HepG2 (cell line): ENCODE measurements at regions not wholly inside any gene's neighbourhood (a gene's known extent, or its start where the extent isn't known, plus 50 kb on each side); places are given as distances from the start of the nearest gene placed in this dataset.

Experiments used
- ARID5B ChIP-seq: IDR thresholded peaks from 2 replicates; pipeline ENCODE4 v1.4.0; 2020; ENCODE audit warnings: mild to moderate bottlenecking, missing genetic modification reagents
- CREB3 ChIP-seq: sonication (generic); formaldehyde crosslinking; IDR thresholded peaks from 2 replicates; pipeline ENCODE4 v1.5.0; 2020; ENCODE audit warnings: missing genetic modification reagents
- ELF4 ChIP-seq: sonication (generic); formaldehyde crosslinking; IDR thresholded peaks from 2 replicates; pipeline ENCODE4 v1.5.0; 2020; ENCODE audit warnings: missing genetic modification reagents, mild to moderate bottlenecking, moderate library complexity, borderline replicate concordance
- EP300 ChIP-seq, 3 experiments: sonication (generic) in 1 of 3; formaldehyde crosslinking in 1 of 3; IDR thresholded peaks; 2 replicates each; pipeline versions ENCODE4 v1.5.1 to v1.6.1; 2011 to 2020; ENCODE audit warnings: low read depth in 2 of 3, low read length in 2 of 3, borderline replicate concordance in 1 of 3, improper control_type of control experiment in 1 of 3, mild to moderate bottlenecking in 1 of 3, missing genetic modification reagents in 1 of 3, moderate library complexity in 1 of 3
- FOSL1 ChIP-seq: sonication (generic); formaldehyde crosslinking; IDR thresholded peaks from 2 replicates; pipeline ENCODE4 v1.9.0; 2021; ENCODE audit warnings: missing genetic modification reagents, borderline replicate concordance
- MYC ChIP-seq: sonication (generic); formaldehyde crosslinking; IDR thresholded peaks from 2 replicates; pipeline ENCODE4 v1.9.0; 2021; ENCODE audit warnings: missing genetic modification reagents, borderline replicate concordance
- NR2F6 ChIP-seq, 2 experiments: IDR thresholded peaks; 2 replicates each; pipeline ENCODE4 v1.6.1; 2016; ENCODE audit warnings: antibody characterized with exemption in 1 of 2, mild to moderate bottlenecking in 1 of 2
- RAD21 ChIP-seq: fragments of 450-650 bp; formaldehyde crosslinking; IDR thresholded peaks from 2 replicates; pipeline ENCODE4 v1.5.0; 2020; ENCODE audit warnings: mild to moderate bottlenecking
- SMARCC2 ChIP-seq: fragments of 450-650 bp; IDR thresholded peaks from 2 replicates; pipeline ENCODE4 v1.6.1; 2017; ENCODE audit warnings: antibody characterized with exemption, mild to moderate bottlenecking
- ZBTB40 ChIP-seq, 2 experiments: fragments of 450-650 bp in 1 of 2; sonication (generic) in 1 of 2; formaldehyde crosslinking in 1 of 2; IDR thresholded peaks; 2 replicates each; pipeline versions ENCODE4 v1.6.1 to v1.8.0; 2016 to 2022; ENCODE audit warnings: antibody characterized with exemption in 1 of 2, mild to moderate bottlenecking in 1 of 2, missing genetic modification reagents in 1 of 2
- ZNF264 ChIP-seq: sonication (generic); formaldehyde crosslinking; IDR thresholded peaks from 2 replicates; pipeline ENCODE4 v1.4.0; 2020; ENCODE audit warnings: missing genetic modification reagents
- ZNF549 ChIP-seq: sonication (generic); formaldehyde crosslinking; IDR thresholded peaks from 2 replicates; pipeline ENCODE4 v1.5.0; 2020; ENCODE audit warnings: missing genetic modification reagents
- TF ChIP-seq, protein P1 (sequence below): sonication (generic); formaldehyde crosslinking; IDR thresholded peaks from 2 replicates; pipeline ENCODE4 v1.5.0; 2020; ENCODE audit warnings: missing genetic modification reagents
- TF ChIP-seq, protein P2 (sequence below): sonication (generic); formaldehyde crosslinking; IDR thresholded peaks from 2 replicates; pipeline ENCODE4 v1.5.0; 2020; ENCODE audit warnings: mild to moderate bottlenecking, missing genetic modification reagents, moderate library complexity

DNA sequence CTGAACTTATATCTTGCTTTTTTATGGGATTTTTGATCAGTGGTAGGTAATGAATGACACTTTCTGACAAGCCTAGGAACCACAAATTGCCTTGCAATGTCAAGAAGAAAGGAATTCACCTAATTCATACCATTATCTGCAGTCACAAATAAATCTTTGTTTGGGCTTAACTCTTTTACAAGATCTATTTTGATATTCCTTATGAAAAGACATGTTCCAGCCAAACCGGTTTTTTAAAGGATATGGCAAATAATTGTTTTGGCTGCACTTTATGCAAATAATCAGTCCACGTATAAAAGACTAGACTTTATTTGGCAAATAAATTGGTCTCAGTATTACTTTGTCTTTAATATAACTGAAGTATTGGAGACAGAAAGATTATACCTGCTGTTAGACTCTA, 771.7 kb upstream of the ADGRB3 start:
- TF ChIP-seq, protein P1, sequence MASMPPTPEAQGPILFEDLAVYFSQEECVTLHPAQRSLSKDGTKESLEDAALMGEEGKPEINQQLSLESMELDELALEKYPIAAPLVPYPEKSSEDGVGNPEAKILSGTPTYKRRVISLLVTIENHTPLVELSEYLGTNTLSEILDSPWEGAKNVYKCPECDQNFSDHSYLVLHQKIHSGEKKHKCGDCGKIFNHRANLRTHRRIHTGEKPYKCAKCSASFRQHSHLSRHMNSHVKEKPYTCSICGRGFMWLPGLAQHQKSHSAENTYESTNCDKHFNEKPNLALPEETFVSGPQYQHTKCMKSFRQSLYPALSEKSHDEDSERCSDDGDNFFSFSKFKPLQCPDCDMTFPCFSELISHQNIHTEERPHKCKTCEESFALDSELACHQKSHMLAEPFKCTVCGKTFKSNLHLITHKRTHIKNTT (CRISPR knock-in tag): no peak
- TF ChIP-seq ZNF264: no peak
- no peak for TF ChIP-seq ARID5B (CRISPR knock-in tag)
- no peak for TF ChIP-seq EP300 (IDR thresholded peaks at IDR 0.05; ENCODE audit: low read depth in 2 of 2, low read length in 2 of 2)
- no peak for TF ChIP-seq EP300 (CRISPR knock-in tag; IDR thresholded peaks at IDR 0.05; ENCODE audit: borderline replicate concordance)
- TF ChIP-seq ELF4 (CRISPR knock-in tag): no peak
- no peak for TF ChIP-seq ZNF549 (CRISPR knock-in tag)
- no peak for TF ChIP-seq NR2F6 (IDR thresholded peaks at IDR 0.05)
- TF ChIP-seq NR2F6 (CRISPR knock-in tag; IDR thresholded peaks at IDR 0.05): no peak
- TF ChIP-seq, protein P2, sequence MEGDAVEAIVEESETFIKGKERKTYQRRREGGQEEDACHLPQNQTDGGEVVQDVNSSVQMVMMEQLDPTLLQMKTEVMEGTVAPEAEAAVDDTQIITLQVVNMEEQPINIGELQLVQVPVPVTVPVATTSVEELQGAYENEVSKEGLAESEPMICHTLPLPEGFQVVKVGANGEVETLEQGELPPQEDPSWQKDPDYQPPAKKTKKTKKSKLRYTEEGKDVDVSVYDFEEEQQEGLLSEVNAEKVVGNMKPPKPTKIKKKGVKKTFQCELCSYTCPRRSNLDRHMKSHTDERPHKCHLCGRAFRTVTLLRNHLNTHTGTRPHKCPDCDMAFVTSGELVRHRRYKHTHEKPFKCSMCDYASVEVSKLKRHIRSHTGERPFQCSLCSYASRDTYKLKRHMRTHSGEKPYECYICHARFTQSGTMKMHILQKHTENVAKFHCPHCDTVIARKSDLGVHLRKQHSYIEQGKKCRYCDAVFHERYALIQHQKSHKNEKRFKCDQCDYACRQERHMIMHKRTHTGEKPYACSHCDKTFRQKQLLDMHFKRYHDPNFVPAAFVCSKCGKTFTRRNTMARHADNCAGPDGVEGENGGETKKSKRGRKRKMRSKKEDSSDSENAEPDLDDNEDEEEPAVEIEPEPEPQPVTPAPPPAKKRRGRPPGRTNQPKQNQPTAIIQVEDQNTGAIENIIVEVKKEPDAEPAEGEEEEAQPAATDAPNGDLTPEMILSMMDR (CRISPR knock-in tag): no peak
- no peak for TF ChIP-seq RAD21 (CRISPR knock-in tag)
- no peak for TF ChIP-seq FOSL1 (CRISPR knock-in tag)
- no peak for TF ChIP-seq SMARCC2
- no peak for TF ChIP-seq ZBTB40 (IDR thresholded peaks at IDR 0.05)
- TF ChIP-seq ZBTB40 (CRISPR knock-in tag; IDR thresholded peaks at IDR 0.05): no peak
- TF ChIP-seq CREB3 (CRISPR knock-in tag): no peak
- no peak for TF ChIP-seq MYC
